ENCODE measurements at regions not wholly inside any gene's neighbourhood (a gene's known extent, or its start where the extent isn't known, plus 50 kb on each side); places are given as distances from the start of the nearest gene placed in this dataset.

- TF ChIP-seq CTCF (IDR thresholded peaks at IDR 0.05) (no peak), POLR2A (IDR thresholded peaks at IDR 0.05) (no peak)
Observed at GRCh38 chr18:10201226-10201625, 253.2 kb upstream of the APCDD1 start.
